GM12865 (cell line): ENCODE measurements at regions not wholly inside any gene's neighbourhood (a gene's known extent, or its start where the extent isn't known, plus 50 kb on each side); places are given as distances from the start of the nearest gene placed in this dataset.

Experiments used
- DNase-seq: peaks from one replicate; pipeline ENCODE4 v3.0.0; 2010; ENCODE audit warnings: low read depth
- H3K4me3 ChIP-seq: 2 replicates; pipeline ENCODE4 v1.5.1; 2011; ENCODE audit warnings: mild to moderate bottlenecking, low read depth, low read length, control low read depth
- TF ChIP-seq, protein P1 (sequence below): IDR thresholded peaks from 2 replicates; pipeline ENCODE4 v1.5.1; 2011; ENCODE audit warnings: low read length, control low read depth, low read depth, inconsistent platforms; ENCODE audit not compliant: insufficient read depth; ENCODE audit errors: missing control alignments

DNA sequence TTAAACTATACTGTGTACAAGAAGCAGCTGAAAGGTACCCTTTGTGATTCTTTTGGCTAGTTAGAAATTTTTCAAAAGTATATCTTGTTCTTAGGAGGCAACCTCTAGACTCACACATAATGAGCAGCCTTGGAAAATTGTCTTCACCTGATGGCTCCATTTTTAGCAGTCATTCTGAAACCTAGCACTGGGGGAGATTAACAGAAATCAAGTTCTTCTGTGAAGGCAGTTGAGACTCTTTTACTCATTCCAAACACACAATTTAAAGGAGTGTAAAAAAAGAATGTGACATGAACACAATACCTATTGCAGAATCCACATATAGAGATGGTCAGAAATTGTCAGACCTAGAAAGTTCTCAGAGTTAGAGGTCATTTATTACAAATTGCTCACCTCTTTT, 197.7 kb downstream of the UBE2E3 start:
- TF ChIP-seq, protein P1, sequence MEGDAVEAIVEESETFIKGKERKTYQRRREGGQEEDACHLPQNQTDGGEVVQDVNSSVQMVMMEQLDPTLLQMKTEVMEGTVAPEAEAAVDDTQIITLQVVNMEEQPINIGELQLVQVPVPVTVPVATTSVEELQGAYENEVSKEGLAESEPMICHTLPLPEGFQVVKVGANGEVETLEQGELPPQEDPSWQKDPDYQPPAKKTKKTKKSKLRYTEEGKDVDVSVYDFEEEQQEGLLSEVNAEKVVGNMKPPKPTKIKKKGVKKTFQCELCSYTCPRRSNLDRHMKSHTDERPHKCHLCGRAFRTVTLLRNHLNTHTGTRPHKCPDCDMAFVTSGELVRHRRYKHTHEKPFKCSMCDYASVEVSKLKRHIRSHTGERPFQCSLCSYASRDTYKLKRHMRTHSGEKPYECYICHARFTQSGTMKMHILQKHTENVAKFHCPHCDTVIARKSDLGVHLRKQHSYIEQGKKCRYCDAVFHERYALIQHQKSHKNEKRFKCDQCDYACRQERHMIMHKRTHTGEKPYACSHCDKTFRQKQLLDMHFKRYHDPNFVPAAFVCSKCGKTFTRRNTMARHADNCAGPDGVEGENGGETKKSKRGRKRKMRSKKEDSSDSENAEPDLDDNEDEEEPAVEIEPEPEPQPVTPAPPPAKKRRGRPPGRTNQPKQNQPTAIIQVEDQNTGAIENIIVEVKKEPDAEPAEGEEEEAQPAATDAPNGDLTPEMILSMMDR = no peak
- no peak overlapping the region for H3K4me3 ChIP-seq
- peak; percentile 29 for DNase-seq

DNA sequence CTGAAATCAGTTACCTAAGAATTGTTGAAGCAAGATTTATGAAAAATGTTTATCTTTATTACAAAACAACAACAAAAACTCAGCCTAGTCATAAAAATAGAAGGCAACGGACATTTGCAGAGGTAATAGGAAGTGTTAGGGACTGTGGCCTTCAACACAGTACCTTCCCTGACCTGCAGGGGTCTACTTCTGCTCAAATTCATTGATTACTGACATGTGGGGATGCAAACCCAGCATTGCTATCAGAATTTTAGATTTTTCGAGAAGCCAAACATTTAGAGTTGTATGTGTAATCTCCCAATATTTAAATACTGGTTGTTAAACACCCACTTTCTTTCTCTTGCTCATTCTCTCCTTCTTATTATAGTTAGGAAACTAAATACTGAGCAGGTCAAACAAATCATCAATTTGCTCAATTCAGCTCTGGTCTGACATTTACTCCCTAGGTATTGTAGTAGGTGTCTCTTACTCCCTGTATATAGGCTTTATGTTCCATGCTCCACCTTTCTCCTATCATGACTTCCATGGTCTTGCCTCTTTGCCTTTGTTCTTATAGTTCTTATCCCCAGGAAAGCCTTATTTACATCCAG, 198.5 kb downstream of the UBE2E3 start:
- no peak overlapping the region for H3K4me3 ChIP-seq
- peak; percentile 57 for DNase-seq
- TF ChIP-seq, protein P1 = peak; percentile 41

DNA sequence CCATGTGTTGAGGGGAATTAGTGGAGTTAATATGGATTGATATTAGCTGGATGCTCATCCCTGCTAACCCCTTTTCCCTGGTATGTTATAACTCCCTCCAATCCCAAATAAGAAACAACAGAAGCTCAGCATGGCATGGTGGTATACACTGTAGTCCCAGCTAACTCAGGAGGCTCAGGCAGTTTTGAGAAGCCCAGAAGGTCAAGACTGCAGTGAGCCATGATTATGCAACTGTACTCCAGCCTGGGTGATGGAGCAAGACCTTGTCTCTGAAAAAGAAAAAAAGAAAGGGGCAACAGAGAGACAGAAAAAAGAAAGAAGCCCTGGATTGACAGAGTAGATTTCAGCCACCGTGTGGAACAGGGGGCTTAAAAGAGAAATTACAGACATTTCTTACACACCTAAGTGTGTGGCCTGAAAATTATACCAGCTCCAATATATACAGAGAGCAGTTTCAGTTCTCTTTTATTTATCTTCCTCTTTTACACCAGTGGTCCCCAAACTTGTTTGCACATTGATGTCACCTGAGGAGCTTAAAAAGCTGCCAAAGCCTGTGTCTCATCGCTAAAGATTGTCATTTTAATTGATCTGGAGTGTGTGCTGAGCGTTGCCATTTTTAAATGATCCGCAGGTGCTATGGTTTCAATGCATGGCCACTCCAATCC, 203.6 kb downstream of the UBE2E3 start:
- no peak overlapping the region for H3K4me3 ChIP-seq
- peak; percentile 62 for DNase-seq
- TF ChIP-seq, protein P1 = no peak

DNA sequence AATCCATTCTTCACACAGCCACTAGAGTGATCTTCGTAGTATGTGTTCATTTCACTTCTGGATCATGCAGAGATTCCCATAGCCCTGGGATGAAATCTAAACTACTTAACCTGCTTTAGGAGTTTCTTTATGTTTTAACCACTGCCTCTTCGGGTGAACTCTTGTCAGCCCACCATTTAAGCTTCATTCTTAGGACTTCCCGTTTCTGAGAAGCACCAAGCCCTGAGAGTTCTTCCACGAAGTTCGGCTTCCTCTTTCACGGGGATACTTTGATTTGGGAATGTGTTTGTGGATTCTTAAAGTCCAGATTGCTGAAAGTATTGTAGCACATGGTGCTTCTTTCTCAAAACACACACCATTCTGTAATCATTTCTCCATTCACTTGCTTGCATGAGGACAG, 205.0 kb downstream of the UBE2E3 start:
- TF ChIP-seq, protein P1 = no peak
- no peak overlapping the region for H3K4me3 ChIP-seq
- no peak for DNase-seq

DNA sequence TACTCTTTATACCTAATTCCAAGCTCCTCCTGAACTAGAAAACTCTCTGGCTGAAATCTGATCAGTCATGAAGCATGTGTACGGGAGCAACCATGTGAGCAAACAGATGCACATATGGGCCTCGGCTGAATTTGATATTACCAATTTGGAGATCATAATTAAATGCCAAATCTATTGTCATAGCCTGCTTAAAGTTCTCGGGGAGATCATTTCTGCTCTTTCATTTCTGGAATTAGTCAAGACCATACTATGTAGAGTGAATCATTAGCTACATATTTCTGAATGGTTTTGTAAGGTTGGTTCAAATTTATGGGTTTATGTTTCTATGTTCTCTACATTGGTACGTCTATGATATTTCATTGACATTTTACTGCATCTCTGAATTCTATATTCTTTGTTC, 205.5 kb downstream of the UBE2E3 start:
- no peak overlapping the region for H3K4me3 ChIP-seq
- TF ChIP-seq, protein P1 = no peak
- DNase-seq = no peak

DNA sequence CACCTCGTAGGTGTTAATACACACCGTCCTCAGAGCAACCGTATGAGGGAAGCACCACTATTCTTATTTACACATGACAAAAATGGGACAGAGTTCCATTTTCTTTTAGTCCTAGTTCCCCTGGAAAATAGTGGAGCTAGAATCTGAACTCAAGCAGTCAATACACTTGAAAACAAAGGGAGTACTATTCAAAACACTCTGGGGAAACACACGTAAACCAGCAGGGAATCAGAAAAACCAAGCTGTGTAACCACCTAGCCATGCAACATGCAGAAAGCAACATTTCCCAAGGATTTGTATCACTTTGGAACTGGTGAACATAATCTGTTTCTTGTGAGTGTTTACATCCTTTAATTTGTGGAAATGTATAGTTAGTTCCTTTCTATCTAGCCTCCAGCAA, 208.2 kb downstream of the UBE2E3 start:
- no peak overlapping the region for H3K4me3 ChIP-seq
- TF ChIP-seq, protein P1 = no peak
- no peak for DNase-seq

DNA sequence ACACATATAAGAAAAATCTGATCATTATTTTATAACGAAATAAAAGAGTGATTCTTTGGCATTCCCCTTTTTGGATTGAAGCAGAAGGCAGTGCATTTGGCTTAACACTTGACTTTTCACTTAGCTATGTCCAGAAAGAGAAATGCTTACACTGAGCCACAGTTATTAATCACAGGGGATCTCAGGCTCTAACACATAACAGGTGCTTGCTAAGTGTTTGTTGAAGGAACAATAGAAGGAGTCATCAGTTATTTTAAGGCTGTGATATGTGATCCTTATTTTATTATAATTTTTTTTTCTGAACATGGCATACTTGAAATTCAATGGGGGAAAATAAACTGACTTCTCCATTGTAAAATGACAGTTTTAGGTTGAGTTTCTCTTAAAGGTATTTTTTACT, 209.5 kb downstream of the UBE2E3 start:
- no peak overlapping the region for H3K4me3 ChIP-seq
- no peak for DNase-seq
- TF ChIP-seq, protein P1 = no peak
